PC-3 (cell line): ENCODE measurements at regions not wholly inside any gene's neighbourhood (a gene's known extent, or its start where the extent isn't known, plus 50 kb on each side); places are given as distances from the start of the nearest gene placed in this dataset.

Experiments used
- ATAC-seq: fragments of 200-7000 bp; cut with Tn5 transposase; 2 replicates; pipeline ENCODE4 v1.9.1; 2020; ENCODE audit warnings: mild to moderate bottlenecking, moderate library complexity
- BruUV-seq: library from RNA; stranded (reverse); fragments of 400-500 nt; replicated peaks from 2 replicates; lab custom pipeline; 2021; lab: Mats Ljungman, UMichigan
- CTCF ChIA-PET: fragments of 300-600 bp; sonication (Branson Sonifier 250); formaldehyde crosslinking; loops from one replicate; lab custom pipeline; 2022; ENCODE audit warnings: antibody characterized with exemption; lab: Charles Lee
- POLR2A ChIA-PET: fragments of 300-600 bp; sonication (Branson Sonifier 250); formaldehyde crosslinking; loops from one replicate; lab custom pipeline; 2022; ENCODE audit warnings: antibody characterized with exemption; ENCODE audit not compliant: unreplicated experiment; lab: Charles Lee
- DNase-seq: peaks from one replicate; pipeline ENCODE4 v3.0.0-alpha.2; 2015
- H2AFZ ChIP-seq: fragments of 300-600 bp; sonication (generic); 2 replicates; pipeline ENCODE4 v1.6.0; 2016; ENCODE audit warnings: antibody characterized with exemption, low read length
- H3F3A ChIP-seq: fragments of 300-600 bp; sonication (generic); one replicate; pipeline ENCODE4 v1.6.0; 2017; ENCODE audit warnings: antibody characterized with exemption, low read length, control low read depth, mild to moderate bottlenecking; ENCODE audit not compliant: unreplicated experiment
- H3K27ac ChIP-seq: fragments of 300-600 bp; sonication (generic); 2 replicates; pipeline ENCODE4 v1.5.1; 2016; ENCODE audit warnings: mild to moderate bottlenecking, low read length
- H3K27me3 ChIP-seq: fragments of 300-600 bp; sonication (generic); 2 replicates; pipeline ENCODE4 v1.6.1; 2016; ENCODE audit warnings: low read length, mixed read lengths
- H3K36me3 ChIP-seq: fragments of 300-600 bp; sonication (generic); 2 replicates; pipeline ENCODE4 v1.6.1; 2016; ENCODE audit warnings: low read depth, mixed run types, low read length, mixed read lengths
- H3K4me1 ChIP-seq: fragments of 300-600 bp; sonication (generic); 2 replicates; pipeline ENCODE4 v1.5.1; 2016; ENCODE audit warnings: low read length; ENCODE audit not compliant: insufficient read depth
- H3K4me2 ChIP-seq: fragments of 300-600 bp; sonication (generic); 2 replicates; pipeline ENCODE4 v1.6.0; 2016; ENCODE audit warnings: low read length
- H3K4me3 ChIP-seq: fragments of 300-600 bp; sonication (generic); 2 replicates; pipeline ENCODE4 v1.5.1; 2016; ENCODE audit warnings: mild to moderate bottlenecking, low read length, mixed read lengths
- H3K79me2 ChIP-seq: fragments of 300-600 bp; sonication (generic); 2 replicates; pipeline ENCODE4 v1.6.1; 2017; ENCODE audit warnings: low read length, mixed read lengths
- H3K9ac ChIP-seq: fragments of 300-600 bp; sonication (generic); 2 replicates; pipeline ENCODE4 v1.6.0; 2016; ENCODE audit warnings: mild to moderate bottlenecking, low read length
- H3K9me2 ChIP-seq: fragments of 300-600 bp; sonication (generic); replicated peaks from 2 replicates; pipeline ENCODE4 v1.6.1; 2016; ENCODE audit warnings: mixed run types, low read length, mixed read lengths
- H3K9me3 ChIP-seq: fragments of 300-600 bp; sonication (generic); 2 replicates; pipeline ENCODE4 v1.6.1; 2016; ENCODE audit warnings: low read length, mixed read lengths
- H4K20me1 ChIP-seq: fragments of 300-600 bp; sonication (generic); 2 replicates; pipeline ENCODE4 v1.6.1; 2016; ENCODE audit warnings: low read length, mixed read lengths
- EZH2 ChIP-seq: fragments of 300-600 bp; sonication (generic); IDR thresholded peaks from one replicate; pipeline ENCODE4 v1.6.1; 2017; ENCODE audit warnings: antibody characterized with exemption, mild to moderate bottlenecking, low read length; ENCODE audit not compliant: unreplicated experiment
- EZH2phosphoT487 ChIP-seq: fragments of 300-600 bp; sonication (generic); IDR thresholded peaks from 2 replicates; pipeline ENCODE4 v1.6.1; 2018; ENCODE audit warnings: mild to moderate bottlenecking, antibody characterized with exemption, low read length, borderline replicate concordance
- intact Hi-C: fragments of 100-400 bp; cut with micrococcal nuclease; formaldehyde crosslinking; loops from 2 replicates; pipeline ENCODE4 v1.9.0; 2023
- TF ChIP-seq, protein P1 (sequence below): fragments of 300-600 bp; sonication (generic); conservative IDR thresholded peaks from 2 replicates; pipeline ENCODE4 v1.5.1; 2017; ENCODE audit warnings: antibody characterized with exemption, low read depth, mild to moderate bottlenecking, low read length

DNA sequence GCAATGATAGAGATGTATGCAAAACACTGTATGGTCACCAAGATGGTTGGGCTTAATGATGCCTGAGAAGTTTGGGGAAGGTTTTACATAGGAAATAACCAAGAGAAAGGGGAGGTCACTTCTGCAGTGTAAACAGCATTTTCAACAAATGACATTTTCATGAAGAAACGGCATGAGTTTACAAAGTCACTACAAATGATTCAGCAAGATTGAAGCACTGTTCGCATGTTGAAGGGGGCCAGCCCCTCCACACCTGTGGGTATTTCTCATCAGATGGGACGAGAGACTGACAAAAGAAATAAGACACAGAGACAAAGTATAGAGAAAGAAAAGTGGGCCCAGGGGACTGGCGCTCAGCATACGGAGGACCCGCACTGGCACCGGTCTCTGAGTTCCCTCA is 234.1 kb upstream of the POGK start:
- Histone ChIP-seq H2AFZ (no peak overlapping the region), H3K27me3 (no peaks in the 10 kb centered on the region), H3K27ac (no peak overlapping the region), H4K20me1 (no peaks in the 10 kb centered on the region), H3K79me2 (no peaks in the 10 kb centered on the region), H3F3A (no peaks in the 10 kb centered on the region), H3K4me1 (peaks cover 22% of the 10 kb centered on the region), H3K9ac (no peak overlapping the region), H3K4me3 (no peak overlapping the region), H3K4me2 (no peak overlapping the region), H3K9me2 (no peaks in the 10 kb centered on the region), H3K36me3 (no peaks in the 10 kb centered on the region), H3K9me3 (no peaks in the 10 kb centered on the region)
- no TSS peak for BruUV-seq
- DNase-seq (no peak), ATAC-seq (no peak)
- intact Hi-C loops, result no loop called here
- TF ChIP-seq EZH2 (no peak), EZH2phosphoT487 (no peak)
- TF ChIP-seq, protein P1, sequence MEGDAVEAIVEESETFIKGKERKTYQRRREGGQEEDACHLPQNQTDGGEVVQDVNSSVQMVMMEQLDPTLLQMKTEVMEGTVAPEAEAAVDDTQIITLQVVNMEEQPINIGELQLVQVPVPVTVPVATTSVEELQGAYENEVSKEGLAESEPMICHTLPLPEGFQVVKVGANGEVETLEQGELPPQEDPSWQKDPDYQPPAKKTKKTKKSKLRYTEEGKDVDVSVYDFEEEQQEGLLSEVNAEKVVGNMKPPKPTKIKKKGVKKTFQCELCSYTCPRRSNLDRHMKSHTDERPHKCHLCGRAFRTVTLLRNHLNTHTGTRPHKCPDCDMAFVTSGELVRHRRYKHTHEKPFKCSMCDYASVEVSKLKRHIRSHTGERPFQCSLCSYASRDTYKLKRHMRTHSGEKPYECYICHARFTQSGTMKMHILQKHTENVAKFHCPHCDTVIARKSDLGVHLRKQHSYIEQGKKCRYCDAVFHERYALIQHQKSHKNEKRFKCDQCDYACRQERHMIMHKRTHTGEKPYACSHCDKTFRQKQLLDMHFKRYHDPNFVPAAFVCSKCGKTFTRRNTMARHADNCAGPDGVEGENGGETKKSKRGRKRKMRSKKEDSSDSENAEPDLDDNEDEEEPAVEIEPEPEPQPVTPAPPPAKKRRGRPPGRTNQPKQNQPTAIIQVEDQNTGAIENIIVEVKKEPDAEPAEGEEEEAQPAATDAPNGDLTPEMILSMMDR, result no peak
- ChIA-PET POLR2A (no interaction called here), CTCF (no interaction called here)

DNA sequence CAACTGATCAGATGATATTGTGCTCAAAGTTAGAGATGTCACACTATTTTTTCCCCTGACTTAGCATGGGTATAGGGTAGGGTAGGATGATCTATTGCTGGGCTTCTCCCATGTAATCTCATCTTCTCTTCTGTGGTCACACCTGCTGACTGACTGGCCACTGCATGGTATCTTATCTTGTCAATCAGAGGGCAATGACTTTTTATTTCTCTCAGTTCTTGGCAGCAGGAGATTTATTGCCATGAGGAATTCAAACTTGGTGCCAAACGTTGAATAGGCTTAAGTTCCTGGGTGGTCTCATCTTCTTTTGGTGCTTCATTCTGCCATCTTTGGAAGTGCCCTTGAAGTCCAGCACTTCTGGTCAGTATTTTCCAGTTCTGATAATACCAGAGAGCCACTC is 226.4 kb upstream of the POGK start:
- BruUV-seq, result no TSS peak
- no peak for DNase-seq
- no peaks in the 10 kb centered on the region for H3F3A ChIP-seq
- H2AFZ ChIP-seq, result no peak overlapping the region
- no peaks in the 10 kb centered on the region for H3K36me3 ChIP-seq
- no peak overlapping the region for H3K9ac ChIP-seq
- POLR2A ChIA-PET, result no interaction called here
- H3K4me1 ChIP-seq, result no peaks in the 10 kb centered on the region
- no peak for ATAC-seq
- CTCF ChIA-PET, result no interaction called here
- H3K79me2 ChIP-seq, result no peaks in the 10 kb centered on the region
- H4K20me1 ChIP-seq, result no peaks in the 10 kb centered on the region
- H3K27ac ChIP-seq, result no peak overlapping the region
- H3K4me2 ChIP-seq, result no peak overlapping the region
- intact Hi-C loops, result no loop called here
- no peak overlapping the region for H3K4me3 ChIP-seq
- H3K9me2 ChIP-seq, result no peaks in the 10 kb centered on the region
- no peaks in the 10 kb centered on the region for H3K9me3 ChIP-seq
- H3K27me3 ChIP-seq, result no peaks in the 10 kb centered on the region
- no peak for TF ChIP-seq EZH2phosphoT487
- no peak for TF ChIP-seq EZH2
- TF ChIP-seq, protein P1, result no peak

DNA sequence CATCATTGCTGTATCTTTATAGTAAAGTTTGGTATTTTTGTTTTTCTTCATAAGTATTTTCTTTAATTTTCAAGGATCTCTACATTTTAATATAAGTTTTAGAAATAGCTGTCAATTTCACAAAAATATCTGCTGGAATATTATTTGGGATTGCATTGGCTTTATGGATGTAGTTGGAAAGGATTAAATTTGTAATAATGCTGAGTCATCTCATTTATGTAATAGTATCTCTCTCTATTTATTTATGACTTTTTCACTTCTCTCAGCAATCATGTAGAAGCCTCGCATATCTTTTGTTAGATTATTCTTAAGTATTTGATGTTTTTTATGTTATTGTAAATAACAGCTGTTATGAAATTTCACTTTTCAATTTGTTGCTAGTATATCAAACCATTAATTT is 223.1 kb upstream of the POGK start:
- CTCF ChIA-PET, result no interaction called here
- POLR2A ChIA-PET, result no interaction called here
- ATAC-seq, result no peak

More for the DNA sequence above, 223.1 kb upstream of the POGK start:
- no peaks in the 10 kb centered on the region for H3K9me3 ChIP-seq
- no peaks in the 10 kb centered on the region for H3K4me1 ChIP-seq
- no peak for DNase-seq
- H3K79me2 ChIP-seq, result no peaks in the 10 kb centered on the region
- intact Hi-C loops, result no loop called here
- no peaks in the 10 kb centered on the region for H3K9me2 ChIP-seq
- no peak overlapping the region for H3K4me3 ChIP-seq
- H3K9ac ChIP-seq, result no peak overlapping the region
- no peaks in the 10 kb centered on the region for H3K36me3 ChIP-seq
- TF ChIP-seq EZH2, result no peak
- TF ChIP-seq, protein P1, result no peak
- no peak for TF ChIP-seq EZH2phosphoT487
- no peak overlapping the region for H2AFZ ChIP-seq
- peaks cover 16% of the 10 kb centered on the region for H3K27me3 ChIP-seq
- BruUV-seq, result no TSS peak
- no peak overlapping the region for H3K27ac ChIP-seq
- H4K20me1 ChIP-seq, result no peaks in the 10 kb centered on the region
- no peak overlapping the region for H3K4me2 ChIP-seq
- no peaks in the 10 kb centered on the region for H3F3A ChIP-seq
